Daoy (cell line): ENCODE measurements at regions not wholly inside any gene's neighbourhood (a gene's known extent, or its start where the extent isn't known, plus 50 kb on each side); places are given as distances from the start of the nearest gene placed in this dataset.

ENCODE experiments used
- DNase-seq: peaks from one replicate; pipeline ENCODE4 v3.0.0-alpha.2; 2015; ENCODE audit warnings: low read depth

- no peak for DNase-seq
Observed at GRCh38 chr18:42620657-42621056, 494.8 kb downstream of the RIT2 start.

DNA sequence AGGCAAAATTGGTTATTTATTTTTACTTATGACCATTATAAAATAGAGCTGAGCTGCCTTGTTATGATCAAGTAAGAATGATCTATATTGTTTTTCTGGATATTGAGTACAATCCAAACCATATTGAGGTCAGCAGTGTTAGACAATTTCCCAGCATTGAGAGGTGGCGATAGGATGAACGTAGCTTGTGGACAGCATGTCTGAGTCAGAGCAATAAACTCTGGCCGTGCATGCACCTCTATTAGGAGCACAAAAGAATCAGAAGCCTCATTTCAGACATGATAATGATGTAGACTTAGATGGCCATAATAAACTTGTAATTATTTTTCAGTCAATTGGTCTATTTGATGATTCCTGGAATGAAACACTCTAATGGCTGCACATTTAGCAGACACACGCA lies 491.6 kb downstream of the RIT2 start:
- DNase-seq, result no peak

DNA sequence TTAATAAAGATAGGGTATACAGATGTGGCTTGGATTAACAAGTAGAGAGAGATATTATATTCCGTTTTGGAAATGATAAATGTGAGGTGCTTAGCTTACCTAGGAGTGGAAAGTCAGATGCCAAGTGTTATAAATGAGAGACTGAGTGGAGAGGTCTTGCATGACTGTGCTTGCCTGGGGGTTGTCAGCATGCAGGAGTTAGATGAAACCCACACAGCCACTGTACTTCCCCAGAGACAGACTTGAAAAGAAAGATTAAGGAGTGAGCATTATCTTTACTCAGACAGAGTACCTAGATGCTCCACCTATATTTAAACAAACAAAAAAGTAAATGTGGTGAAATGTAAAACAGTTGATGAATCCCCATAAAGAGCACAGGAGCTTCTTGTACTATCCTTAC lies 482.7 kb downstream of the RIT2 start:
- DNase-seq, result no peak

GRCh38 chr18:42635378-42636048 lies 480.0 kb downstream of the RIT2 start:
- DNase-seq, result no peak

GRCh38 chr18:42636309-42636708 lies 479.2 kb downstream of the RIT2 start:
- DNase-seq, result no peak

- no peak for DNase-seq
Observed at GRCh38 chr18:42640160-42640559, 475.3 kb downstream of the RIT2 start.

DNA sequence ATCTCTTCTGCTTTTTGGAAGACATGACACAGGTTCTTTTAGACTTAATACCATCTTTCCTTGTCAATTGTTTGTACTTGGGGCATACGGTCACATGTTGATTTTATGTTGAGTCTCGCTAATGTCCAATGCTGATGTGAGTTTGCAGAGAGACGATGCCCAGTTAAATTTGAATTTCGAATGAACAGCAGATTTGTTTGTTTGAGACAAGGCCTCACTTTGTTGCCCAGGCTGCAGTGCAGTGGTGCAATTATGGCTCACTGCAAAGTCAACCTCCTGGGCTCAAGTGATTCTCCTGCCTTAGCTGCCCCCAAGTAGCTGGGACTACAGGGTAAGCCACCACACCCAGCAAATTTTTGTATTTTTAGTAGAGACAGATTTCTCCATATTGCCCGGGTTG lies 473.5 kb downstream of the RIT2 start:
- DNase-seq, result no peak

DNA sequence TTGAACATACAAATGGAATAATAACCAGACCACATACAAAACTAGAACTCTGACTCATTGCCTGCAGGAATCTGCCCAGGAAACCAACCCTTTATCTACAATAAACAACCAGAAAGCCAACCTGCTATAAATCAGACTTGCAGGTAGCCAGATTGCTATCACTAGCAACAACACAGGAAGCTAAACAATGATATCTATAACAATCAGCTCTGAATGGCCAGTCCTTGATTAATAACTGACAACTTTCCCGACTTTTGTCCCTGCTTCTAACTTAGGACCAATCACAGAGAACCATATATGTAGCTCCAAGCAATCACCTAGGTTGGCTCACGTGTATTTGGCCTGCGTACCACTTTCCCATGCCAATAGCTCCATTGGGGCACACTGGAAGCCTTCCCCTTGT lies 470.8 kb downstream of the RIT2 start:
- no peak for DNase-seq

GRCh38 chr18:42649331-42650035 lies 466.0 kb downstream of the RIT2 start:
- no peak for DNase-seq

GRCh38 chr18:42654556-42654955 lies 460.9 kb downstream of the RIT2 start:
- no peak for DNase-seq

DNA sequence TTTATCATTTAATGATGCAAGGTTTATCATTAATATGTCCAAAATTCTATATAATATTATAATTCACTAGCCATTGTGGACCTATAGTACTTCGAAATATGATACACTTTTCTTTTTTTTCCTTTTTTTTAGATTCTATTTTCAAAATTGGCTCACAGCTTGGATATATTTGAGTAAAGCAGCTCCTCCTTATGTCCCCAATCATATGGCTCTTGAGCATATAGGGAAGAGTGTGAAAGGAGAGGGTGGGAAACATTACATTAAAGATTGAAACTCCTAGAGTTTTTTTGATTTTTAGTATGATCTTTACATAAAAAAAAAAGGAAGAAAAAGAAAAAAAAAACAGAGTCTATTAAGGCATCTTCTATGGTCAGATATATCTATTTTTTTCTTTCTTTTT lies 457.9 kb downstream of the RIT2 start:
- DNase-seq, result no peak

DNA sequence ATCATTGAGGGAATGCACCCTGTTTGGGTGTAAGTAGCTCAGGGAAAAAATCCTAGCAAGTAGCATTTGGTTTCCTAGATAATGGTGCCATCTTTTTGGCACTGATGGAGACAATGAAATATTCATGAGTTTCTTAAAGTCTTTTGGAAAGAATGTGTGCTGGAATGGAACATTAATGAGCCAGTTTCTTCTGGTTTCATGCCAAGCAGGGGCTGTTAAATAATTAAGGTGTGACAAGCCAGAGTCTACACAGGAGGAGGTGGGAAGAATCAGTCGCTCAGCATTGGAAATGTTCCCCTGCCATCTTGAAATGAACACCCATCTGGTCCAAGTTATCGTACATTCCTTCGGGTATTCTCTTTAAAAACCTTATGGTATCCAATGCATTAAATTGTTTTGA lies 457.3 kb downstream of the RIT2 start:
- no peak for DNase-seq

DNA sequence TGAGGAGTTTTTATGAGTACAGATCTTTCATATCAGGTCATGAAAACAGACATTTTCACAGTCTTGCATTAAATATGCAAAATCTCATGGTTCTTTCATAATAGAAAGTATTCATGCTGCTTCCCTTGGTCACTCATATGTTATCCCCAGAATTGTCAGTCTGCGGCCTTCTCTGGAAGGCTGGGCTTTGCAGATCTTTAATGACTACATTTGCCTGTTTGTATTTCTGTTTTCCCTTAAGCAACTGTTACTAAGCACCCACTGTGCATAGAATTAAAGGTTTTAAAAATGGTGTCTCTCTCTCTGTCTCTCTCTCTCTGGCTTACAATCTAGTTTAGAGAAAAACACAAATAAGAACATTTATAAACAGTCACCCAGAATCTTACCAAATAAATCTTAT lies 456.3 kb downstream of the RIT2 start:
- DNase-seq, result no peak

DNA sequence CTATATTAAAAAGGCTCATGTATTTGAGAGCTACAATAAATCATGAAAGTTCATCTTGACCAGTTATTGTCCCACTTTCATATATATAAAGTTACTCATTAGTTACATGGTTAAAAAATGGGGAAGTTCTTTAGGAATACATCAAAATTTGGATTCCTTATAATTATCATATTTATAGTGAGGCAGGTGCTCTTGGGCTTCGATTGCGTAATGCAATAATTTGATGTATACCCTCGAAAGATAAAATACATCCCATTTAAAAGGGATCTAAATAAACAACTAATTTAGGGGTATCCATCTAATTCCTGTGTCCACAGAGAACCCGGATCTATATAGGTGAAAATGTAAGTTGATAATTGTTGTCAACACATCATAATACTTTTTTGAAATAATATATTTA lies 444.6 kb downstream of the RIT2 start:
- DNase-seq, result no peak

- no peak for DNase-seq
Observed at GRCh38 chr18:42675810-42676209, 439.7 kb downstream of the RIT2 start.

- no peak for DNase-seq
Observed at GRCh38 chr18:42683094-42683493, 432.4 kb downstream of the RIT2 start.

GRCh38 chr18:42689310-42689709 lies 426.2 kb downstream of the RIT2 start:
- no peak for DNase-seq
